A549 (cell line): ENCODE measurements at regions not wholly inside any gene's neighbourhood (a gene's known extent, or its start where the extent isn't known, plus 50 kb on each side); places are given as distances from the start of the nearest gene placed in this dataset.

Source experiments
- EP300 ChIP-seq, 2 experiments: fragments of >200 bp; sonication (Bioruptor Twin); formaldehyde crosslinking; IDR thresholded peaks; 2 replicates in 1 of 2; 3 replicates in 1 of 2; pipeline ENCODE4 v1.6.1; 2016 to 2017
- KDM5A ChIP-seq: fragments of 200-600 bp; sonication (generic); IDR thresholded peaks from 2 replicates; pipeline ENCODE4 v1.6.1; 2016; ENCODE audit warnings: antibody characterized with exemption, mild to moderate bottlenecking
- MAZ ChIP-seq: fragments of 150-350 bp; IDR thresholded peaks from 2 replicates; pipeline ENCODE4 v1.6.1; 2014; ENCODE audit warnings: antibody characterized with exemption, low read depth, low read length, borderline replicate concordance
- POLR2A ChIP-seq: IDR thresholded peaks from 2 replicates; pipeline ENCODE4 v1.6.1; 2012; ENCODE audit warnings: mild to moderate bottlenecking, low read length
- POLR2AphosphoS2 ChIP-seq: conservative IDR thresholded peaks from 2 replicates; pipeline ENCODE4 v1.6.1; 2012; ENCODE audit warnings: low read length, improper control_type of control experiment, inconsistent platforms
- RAD21 ChIP-seq, 2 experiments: fragments of >200 bp in 1 of 2; sonication (Bioruptor Twin) in 1 of 2; formaldehyde crosslinking in 1 of 2; IDR thresholded peaks in 1 of 2; conservative IDR thresholded peaks in 1 of 2; 2 replicates in 1 of 2; 3 replicates in 1 of 2; pipeline ENCODE4 v1.6.1; 2012 to 2018; ENCODE audit warnings: inconsistent platforms in 1 of 2
- SREBF2 ChIP-seq: fragments of 450-650 bp; IDR thresholded peaks from 2 replicates; pipeline ENCODE4 v1.6.1; 2014; ENCODE audit warnings: mild to moderate bottlenecking, moderate library complexity
- TFCP2L1 ChIP-seq: fragments of 250-450 bp; sonication (Bioruptor Pico); IDR thresholded peaks from 2 replicates; pipeline ENCODE4 v1.5.0; 2021; ENCODE audit warnings: mild to moderate bottlenecking
- TP53 ChIP-seq: fragments of 250-450 bp; sonication (Bioruptor Pico); IDR thresholded peaks from 2 replicates; pipeline ENCODE4 v1.5.0; 2021; ENCODE audit warnings: mild to moderate bottlenecking, moderate library complexity
- TF ChIP-seq, protein P1 (sequence below): fragments of >200 bp; sonication (Bioruptor Twin); formaldehyde crosslinking; IDR thresholded peaks from 3 replicates; pipeline ENCODE4 v1.5.1; 2016
- TF ChIP-seq, protein P2 (sequence below): IDR thresholded peaks from 2 replicates; pipeline ENCODE4 v1.6.1; 2012
- TF ChIP-seq, protein P3 (sequence below): fragments of 200-600 bp; sonication (generic); IDR thresholded peaks from 2 replicates; pipeline ENCODE4 v1.6.1; 2016; ENCODE audit warnings: antibody characterized with exemption, mild to moderate bottlenecking, moderate library complexity

DNA sequence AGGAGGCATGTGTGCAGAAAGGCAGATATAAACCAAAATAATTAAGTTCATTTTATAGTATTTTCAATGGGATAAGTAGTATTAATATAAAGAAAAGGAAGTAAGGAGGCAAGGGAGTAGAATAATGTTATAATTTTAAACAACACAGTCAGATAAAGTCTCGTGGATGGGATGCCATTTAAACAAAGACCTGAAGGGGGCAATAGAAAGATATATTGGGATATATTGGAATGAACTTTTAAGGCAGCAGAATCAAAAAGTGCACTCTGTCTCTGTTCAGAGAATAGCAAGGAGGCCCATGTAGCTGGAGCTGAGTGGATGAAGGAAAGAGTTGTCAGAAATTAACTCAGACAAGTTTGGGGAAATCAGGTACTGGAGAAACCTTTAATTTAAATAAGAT lies 158.7 kb downstream of the CGGBP1 start:
- TF ChIP-seq, protein P1, sequence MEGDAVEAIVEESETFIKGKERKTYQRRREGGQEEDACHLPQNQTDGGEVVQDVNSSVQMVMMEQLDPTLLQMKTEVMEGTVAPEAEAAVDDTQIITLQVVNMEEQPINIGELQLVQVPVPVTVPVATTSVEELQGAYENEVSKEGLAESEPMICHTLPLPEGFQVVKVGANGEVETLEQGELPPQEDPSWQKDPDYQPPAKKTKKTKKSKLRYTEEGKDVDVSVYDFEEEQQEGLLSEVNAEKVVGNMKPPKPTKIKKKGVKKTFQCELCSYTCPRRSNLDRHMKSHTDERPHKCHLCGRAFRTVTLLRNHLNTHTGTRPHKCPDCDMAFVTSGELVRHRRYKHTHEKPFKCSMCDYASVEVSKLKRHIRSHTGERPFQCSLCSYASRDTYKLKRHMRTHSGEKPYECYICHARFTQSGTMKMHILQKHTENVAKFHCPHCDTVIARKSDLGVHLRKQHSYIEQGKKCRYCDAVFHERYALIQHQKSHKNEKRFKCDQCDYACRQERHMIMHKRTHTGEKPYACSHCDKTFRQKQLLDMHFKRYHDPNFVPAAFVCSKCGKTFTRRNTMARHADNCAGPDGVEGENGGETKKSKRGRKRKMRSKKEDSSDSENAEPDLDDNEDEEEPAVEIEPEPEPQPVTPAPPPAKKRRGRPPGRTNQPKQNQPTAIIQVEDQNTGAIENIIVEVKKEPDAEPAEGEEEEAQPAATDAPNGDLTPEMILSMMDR, result no peak
- TF ChIP-seq POLR2AphosphoS2 (no peak), EP300 (IDR thresholded peaks at IDR 0.05) (no peak), MAZ (no peak), TFCP2L1 (CRISPR knock-in tag) (no peak), RAD21 (conservative IDR thresholded peaks at IDR 0.05 in 1 of 2, IDR thresholded peaks at IDR 0.05 in 1 of 2) (no peak), SREBF2 (no peak), KDM5A (no peak), POLR2A (no peak), TP53 (CRISPR knock-in tag) (no peak)
- TF ChIP-seq, protein P2, sequence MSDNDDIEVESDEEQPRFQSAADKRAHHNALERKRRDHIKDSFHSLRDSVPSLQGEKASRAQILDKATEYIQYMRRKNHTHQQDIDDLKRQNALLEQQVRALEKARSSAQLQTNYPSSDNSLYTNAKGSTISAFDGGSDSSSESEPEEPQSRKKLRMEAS, result no peak
- TF ChIP-seq, protein P3, sequence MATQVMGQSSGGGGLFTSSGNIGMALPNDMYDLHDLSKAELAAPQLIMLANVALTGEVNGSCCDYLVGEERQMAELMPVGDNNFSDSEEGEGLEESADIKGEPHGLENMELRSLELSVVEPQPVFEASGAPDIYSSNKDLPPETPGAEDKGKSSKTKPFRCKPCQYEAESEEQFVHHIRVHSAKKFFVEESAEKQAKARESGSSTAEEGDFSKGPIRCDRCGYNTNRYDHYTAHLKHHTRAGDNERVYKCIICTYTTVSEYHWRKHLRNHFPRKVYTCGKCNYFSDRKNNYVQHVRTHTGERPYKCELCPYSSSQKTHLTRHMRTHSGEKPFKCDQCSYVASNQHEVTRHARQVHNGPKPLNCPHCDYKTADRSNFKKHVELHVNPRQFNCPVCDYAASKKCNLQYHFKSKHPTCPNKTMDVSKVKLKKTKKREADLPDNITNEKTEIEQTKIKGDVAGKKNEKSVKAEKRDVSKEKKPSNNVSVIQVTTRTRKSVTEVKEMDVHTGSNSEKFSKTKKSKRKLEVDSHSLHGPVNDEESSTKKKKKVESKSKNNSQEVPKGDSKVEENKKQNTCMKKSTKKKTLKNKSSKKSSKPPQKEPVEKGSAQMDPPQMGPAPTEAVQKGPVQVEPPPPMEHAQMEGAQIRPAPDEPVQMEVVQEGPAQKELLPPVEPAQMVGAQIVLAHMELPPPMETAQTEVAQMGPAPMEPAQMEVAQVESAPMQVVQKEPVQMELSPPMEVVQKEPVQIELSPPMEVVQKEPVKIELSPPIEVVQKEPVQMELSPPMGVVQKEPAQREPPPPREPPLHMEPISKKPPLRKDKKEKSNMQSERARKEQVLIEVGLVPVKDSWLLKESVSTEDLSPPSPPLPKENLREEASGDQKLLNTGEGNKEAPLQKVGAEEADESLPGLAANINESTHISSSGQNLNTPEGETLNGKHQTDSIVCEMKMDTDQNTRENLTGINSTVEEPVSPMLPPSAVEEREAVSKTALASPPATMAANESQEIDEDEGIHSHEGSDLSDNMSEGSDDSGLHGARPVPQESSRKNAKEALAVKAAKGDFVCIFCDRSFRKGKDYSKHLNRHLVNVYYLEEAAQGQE, result no peak
